ENCODE measurements at regions not wholly inside any gene's neighbourhood (a gene's known extent, or its start where the extent isn't known, plus 50 kb on each side); places are given as distances from the start of the nearest gene placed in this dataset.
"Not testable (repeated sequence)": the region's sequence is repeated elsewhere in the genome, so short reads cannot be mapped to it uniquely, and the experiment has no call there.

- TF ChIP-seq CTCF (IDR thresholded peaks at IDR 0.05 in 4 of 5, conservative IDR thresholded peaks at IDR 0.05 in 1 of 5); POLR2A (IDR thresholded peaks at IDR 0.05): not testable (repeated sequence)
These were observed 670.1 kb upstream of the IGFBP3 start for GRCh38 chr7:46590918-46591905.
